Activated CD8-positive, alpha-beta memory T cell treated with anti-CD3 and anti-CD28 coated beads for 36 hours (primary cell): ENCODE measurements at regions not wholly inside any gene's neighbourhood (a gene's known extent, or its start where the extent isn't known, plus 50 kb on each side); places are given as distances from the start of the nearest gene placed in this dataset.

Source experiments
- CTCF ChIA-PET: fragments of 350-600 bp; sonication (Branson Sonifier 250); formaldehyde crosslinking; loops from one replicate; lab custom pipeline; 2021; ENCODE audit warnings: antibody characterized with exemption; lab: Charles Lee
- POLR2A ChIA-PET: fragments of 350-600 bp; sonication (Branson Sonifier 250); formaldehyde crosslinking; loops from one replicate; lab custom pipeline; 2021; ENCODE audit warnings: antibody characterized with exemption; lab: Charles Lee

GRCh38 chr6:170128811-170129681 lies 161.8 kb downstream of the DLL1 start:
- ChIA-PET CTCF (no interaction called here), POLR2A (no interaction called here)

DNA sequence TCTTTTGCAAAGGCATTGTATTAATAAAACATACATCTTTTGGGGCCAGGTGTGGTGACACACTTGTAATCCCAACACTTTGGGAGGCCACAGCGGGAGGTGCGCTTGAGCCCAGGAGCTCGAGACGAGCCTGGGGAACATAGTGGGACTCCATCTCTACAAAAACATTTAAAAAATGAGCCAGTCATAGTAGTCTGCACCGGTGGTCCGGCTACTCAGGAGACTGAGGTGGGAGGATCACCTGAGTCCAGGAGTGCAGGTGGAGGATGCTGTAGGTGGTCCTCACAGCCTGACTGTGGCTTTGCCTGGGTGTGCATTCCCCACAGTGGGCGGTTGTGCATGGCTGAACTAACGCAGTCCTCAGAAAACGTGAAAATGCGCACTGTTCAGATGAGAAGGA lies 162.5 kb downstream of the DLL1 start:
- ChIA-PET CTCF (no interaction called here), POLR2A (no interaction called here)

- ChIA-PET POLR2A (no interaction called here), CTCF (no interaction called here)
These were observed 163.7 kb downstream of the DLL1 start for GRCh38 chr6:170127151-170127550.

DNA sequence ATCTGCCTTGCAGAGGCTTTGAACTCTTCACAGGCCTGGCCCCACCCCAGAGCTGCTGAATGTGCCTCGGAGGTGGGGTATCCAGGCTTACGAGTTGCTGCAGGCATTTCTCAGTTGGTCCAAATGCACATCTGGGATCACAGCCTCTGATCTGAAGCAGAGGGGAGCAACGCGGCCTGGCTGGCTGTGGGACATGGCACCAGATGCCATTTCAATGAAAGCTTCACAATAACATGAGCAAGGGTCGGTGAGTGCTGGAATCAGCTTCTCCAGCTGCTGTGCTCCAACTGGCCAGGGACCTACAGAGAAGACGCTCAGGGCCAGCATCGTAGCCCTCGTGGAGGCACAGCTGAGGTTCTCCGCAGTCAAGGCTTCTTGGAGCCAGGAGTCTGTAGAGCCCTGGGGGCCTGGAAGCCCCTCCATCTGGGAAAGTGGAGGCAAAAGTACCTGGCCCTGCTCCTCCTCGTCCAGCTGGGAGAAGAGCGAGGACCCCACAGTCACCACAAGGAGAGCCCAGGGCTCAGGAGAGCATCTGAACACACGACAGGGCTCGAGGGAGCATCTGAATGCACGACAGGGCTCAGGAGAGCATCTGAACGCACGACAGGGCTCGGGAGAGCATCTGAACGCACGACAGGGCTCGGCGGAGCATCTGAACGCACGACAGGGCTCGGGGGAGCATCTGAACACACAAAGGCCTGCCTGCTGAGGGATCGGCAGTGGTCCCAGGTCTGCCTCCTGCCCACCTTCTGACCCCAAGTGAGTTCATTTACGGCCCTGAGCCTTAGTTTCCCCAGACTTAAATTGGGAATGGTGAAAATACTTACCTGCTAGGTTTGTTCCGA lies 165.2 kb downstream of the DLL1 start:
- POLR2A ChIA-PET, result no interaction called here
- CTCF ChIA-PET, result no interaction called here

- ChIA-PET POLR2A (no interaction called here), CTCF (no interaction called here)
These were observed 166.0 kb downstream of the DLL1 start for GRCh38 chr6:170124836-170125235.

DNA sequence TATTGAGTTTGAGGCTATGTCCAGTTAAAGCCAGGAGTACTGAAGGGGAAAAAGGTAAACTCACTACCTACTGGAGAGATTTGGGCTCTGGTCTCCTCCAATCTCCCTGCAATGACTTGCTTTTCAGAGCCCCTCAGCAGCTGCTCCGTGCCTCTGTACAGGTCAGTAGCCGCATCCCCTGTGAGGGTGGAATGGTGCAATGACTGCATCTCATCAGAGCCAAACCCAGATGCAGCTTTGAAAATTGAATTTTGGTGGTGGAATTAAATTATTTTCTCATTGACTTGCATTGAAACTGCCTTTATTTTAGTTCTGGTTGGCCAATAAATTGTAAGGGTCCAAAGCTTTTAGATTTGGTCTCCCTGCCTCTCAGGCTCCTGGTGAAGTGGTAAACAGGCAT lies 166.7 kb downstream of the DLL1 start:
- ChIA-PET CTCF (no interaction called here), POLR2A (no interaction called here)

DNA sequence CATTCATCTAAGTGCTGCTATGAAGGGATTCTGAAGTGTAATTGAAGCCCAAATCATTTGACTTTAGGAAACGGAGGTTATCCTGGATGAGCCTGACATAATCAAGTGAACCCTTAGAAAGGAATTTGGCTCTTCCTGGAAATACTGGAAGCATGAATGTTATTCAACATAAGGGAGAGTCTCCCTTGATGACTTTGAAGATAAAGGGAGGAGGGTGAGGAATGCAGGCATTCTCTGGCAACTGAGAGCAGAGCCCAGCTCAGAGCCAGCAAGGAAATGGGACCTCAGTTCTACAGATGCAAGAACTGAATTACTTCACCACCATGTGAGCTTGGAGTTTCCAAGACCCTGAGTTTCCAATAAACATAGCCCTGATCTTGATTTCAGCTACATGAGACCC lies 168.2 kb downstream of the DLL1 start:
- POLR2A ChIA-PET, result no interaction called here
- CTCF ChIA-PET, result no interaction called here

GRCh38 chr6:170117111-170117972 lies 173.5 kb downstream of the DLL1 start:
- POLR2A ChIA-PET, result no interaction called here
- CTCF ChIA-PET, result interaction anchor here (0.7 kb wide), 1 partner anchor 123 kb away, joined by 3 read pairs; no protein-coding TSS in a partner anchor

DNA sequence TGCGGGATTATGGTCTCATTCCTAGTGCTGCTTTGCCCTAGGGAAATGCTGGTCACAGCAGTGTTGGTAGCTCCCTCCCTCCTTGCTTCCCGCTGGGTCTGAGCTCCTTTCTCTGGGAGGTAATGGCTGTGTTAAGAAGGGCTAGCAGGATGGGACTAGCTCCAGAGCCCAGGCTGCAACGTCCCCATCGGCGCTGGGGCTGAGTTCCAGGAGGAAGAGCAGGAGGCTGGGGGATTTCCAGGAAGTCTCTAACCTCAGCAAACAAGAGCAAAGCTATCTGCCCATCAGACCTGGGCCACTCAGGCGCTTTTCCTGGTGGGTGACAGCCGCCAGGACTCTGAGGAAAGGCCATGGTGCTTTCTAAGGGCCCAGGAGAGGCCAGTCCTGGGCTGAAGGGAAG lies 174.2 kb downstream of the DLL1 start:
- POLR2A ChIA-PET, result no interaction called here
- CTCF ChIA-PET, result interaction anchor here (0.7 kb wide), 1 partner anchor 124 kb away, joined by 3 read pairs; no protein-coding TSS in a partner anchor

DNA sequence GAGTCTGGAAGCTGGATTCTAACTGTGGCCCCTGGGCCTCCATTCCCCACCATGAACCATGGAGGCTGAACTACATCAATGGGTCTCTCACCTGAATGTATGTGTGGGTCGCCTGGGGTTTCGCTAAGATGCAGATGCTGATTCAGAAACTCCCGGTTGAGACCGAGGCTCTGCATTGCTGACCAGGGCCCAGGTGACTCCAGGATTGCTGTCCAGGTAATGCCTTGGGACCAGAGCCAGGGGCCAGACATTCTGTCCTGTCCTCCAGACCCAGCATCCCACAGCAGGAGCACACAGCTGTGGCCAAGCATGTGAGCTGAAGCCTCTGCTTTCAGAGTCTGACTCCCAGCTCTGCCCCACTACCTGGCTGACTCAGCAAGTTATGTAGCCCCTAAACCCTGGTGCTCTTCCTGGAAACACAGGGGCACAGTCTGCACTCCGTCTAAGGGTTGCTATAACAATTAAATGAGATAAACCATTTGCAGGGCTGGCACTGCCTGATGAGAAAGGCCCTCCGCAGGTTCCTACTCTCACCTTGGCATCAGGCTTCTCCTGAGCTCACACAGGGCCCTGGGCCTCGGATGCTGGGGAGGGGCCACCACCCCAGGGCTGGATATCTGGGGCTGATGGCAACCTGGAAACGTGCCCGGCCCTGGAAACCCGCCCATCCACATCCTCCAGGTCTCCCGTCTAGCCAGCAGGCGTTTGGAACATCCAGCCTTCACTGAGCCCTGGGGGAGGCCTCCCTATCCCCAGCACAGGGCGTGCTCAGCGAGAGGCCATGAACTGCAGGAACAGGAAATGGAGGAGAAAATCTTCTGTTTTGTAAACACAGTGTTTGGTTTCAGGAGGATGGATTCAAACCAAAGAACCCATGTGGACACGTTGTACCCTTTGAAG lies 175.7 kb downstream of the DLL1 start:
- ChIA-PET POLR2A (no interaction called here), CTCF (no interaction called here)

DNA sequence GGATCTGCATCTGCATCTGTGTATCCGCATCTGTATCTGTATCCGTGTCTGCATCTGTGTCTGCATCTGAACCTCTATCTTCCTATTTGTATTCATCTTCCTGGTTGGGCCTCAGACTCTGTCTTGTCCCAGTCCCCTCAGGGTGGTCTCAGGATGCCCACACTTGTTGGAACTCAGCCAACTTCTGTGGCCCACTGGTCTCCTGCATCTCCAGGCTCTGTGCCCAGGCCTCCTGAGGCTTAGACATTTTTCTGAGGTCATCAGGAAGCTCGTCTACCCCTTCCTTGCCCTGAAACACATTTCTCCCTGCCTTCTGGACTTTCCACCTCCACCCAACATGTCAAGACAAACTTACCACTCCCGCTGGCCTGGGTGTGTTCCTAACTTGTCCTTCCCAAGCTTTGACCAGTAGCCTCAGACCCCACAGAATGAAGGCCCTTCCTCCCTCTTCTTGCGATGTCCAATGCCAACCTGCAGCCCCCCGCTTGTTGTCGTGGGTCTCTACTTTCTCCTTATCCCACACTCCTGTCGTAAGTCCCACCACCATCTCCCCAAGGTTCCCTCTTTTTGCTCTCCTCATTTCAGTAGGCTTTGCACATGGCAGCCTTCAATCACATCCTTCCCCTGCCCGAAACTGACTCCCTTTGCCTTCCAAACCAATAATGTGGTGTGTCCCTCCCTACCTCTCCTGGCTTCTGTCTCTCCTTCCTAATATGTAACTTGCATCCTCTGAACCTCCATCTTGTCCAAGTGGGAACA lies 176.5 kb downstream of the DLL1 start:
- CTCF ChIA-PET, result no interaction called here
- POLR2A ChIA-PET, result no interaction called here

DNA sequence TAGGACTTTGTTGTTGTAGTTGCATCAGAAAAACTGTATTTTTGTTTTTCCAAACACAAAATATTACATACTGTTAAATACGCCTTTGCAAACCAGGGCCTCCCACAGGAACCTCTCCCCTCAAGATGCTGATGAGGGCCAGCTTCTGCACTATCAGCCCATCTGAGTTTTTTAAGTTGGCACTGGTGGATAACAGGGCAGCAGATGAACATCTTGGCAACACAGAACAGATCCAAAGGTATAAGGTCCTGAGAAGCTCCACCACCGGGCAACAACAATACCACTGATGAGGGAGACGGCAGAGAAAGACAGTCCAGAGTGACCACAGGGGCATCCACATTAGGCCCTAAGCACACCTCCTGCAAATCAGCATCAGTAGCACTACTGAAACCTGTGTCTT lies 177.7 kb downstream of the DLL1 start:
- POLR2A ChIA-PET, result no interaction called here
- CTCF ChIA-PET, result no interaction called here

- POLR2A ChIA-PET, result no interaction called here
These were observed 178.4 kb downstream of the DLL1 start for GRCh38 chr6:170112583-170112860.

GRCh38 chr6:170111816-170112582 lies 178.9 kb downstream of the DLL1 start:
- POLR2A ChIA-PET, result no interaction called here
- CTCF ChIA-PET, result no interaction called here

More at GRCh38 chr6:170112583-170112860, 178.4 kb downstream of the DLL1 start:
- CTCF ChIA-PET, result no interaction called here

DNA sequence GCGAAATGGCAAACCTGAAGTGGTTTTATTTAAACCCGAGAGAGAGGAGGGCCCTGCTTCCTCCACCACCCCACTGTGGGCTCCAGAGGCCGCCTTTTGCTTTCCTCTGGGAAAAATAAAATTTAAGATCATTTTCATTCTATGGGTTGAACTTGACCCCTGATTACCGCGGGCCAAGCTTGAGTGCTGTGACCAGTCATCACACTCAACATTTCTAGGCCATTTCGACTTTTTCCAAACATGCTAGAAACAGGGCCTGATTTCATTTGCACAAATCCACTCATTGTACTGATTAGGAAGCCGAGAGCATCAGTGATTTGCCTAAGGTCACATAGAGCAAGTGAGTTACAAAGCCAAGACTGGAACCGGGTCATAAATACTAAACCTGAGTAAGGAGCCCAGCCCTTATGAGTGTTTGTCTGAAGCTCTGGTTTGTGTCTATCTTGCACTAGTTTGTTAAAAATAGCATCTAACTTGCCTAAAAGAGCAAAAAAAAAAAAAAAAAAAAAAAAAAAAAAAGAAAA lies 179.7 kb downstream of the DLL1 start:
- CTCF ChIA-PET, result no interaction called here
- POLR2A ChIA-PET, result no interaction called here

DNA sequence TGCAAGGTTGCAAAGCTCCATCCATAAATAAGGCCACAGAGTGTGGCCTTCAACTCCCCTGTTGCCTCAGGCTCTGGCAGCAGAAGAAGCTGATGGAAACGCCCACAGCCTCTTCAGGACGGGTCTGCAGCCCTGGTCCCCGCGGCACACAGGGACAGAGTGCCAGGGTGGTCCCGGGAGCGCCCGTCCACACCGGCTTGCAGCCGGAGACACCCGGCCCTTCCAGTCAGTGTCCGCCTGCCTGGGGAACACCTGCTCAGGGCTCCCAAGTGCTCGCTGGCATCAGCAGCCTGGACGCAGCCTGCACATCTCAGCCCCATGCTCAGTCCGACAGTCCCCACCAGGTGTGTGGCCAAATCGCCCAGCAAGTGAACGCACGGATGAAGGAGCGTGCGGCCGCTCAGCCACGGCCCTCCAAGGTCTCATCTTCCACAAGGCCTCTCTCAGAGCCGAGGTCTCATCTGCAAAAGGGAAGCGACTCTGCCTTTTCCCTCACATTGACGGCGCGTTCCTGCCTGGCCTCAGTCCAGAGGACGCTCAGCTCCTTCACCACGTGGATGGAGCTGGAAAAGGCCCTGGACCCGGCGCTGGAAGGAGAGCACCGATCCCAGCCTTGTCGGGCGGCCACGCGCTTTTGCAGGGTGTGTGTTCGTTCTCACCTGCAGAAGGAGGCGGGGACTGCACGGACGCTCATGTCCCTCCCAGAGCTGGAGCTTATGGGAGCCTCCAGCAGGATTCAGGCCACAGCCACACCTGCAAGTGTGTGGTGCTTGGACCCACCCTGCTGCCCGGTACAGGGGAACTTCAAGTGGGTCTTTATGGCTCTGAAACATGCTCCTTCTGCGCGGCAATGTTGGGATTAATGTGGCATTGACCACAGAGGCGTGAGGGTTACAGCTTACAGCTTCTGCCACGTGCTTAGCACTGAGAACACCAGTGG lies 180.4 kb downstream of the DLL1 start:
- ChIA-PET POLR2A (no interaction called here), CTCF (no interaction called here)
